ENCODE measurements at regions not wholly inside any gene's neighbourhood (a gene's known extent, or its start where the extent isn't known, plus 50 kb on each side); places are given as distances from the start of the nearest gene placed in this dataset.

- DNase-seq (ENCODE audit: low read depth), result peak; percentile 15
These were observed 622.7 kb downstream of the RAPGEF2 start for GRCh38 chr4:159725571-159725970.

- no peak for DNase-seq (ENCODE audit: low read depth)
These were observed 632.7 kb downstream of the RAPGEF2 start for GRCh38 chr4:159735281-159736207.

DNA sequence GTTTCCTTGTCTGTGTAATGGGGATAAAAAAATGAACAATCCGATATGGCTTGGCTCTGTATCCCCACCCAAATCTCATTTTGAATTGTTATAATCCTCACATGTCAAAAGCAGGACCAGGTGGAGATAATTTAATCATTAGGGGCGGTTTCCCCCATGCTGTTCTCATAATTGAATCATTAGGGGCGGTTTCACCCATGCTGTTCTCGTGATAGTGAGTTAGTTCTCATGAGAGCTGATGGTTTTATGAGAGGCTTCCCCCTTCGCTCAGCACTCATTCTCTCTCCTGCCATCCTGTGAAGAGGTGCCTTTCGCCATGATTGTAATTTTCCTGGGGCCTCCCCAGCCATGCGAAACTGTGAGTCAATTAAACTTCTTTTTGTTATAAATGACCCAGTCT is 633.5 kb downstream of the RAPGEF2 start:
- DNase-seq (ENCODE audit: low read depth), result no peak

DNA sequence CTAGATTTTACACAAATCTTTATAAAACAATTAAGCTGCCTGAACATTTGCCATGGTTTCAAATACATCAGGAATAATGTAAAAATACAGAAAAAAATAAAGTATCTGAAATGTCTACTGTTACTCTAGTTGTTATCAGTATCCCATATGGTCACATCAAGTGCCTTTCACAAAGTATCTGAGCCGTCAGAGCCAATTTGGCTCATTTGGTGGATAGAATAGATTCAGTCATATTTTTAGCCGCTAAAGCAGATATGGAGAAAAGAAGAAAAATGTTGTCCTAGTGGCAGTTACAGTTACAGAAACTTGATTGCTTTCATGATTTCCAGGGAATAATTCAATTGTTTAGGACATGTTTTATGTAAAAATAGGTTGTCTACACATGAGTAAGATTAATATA is 641.1 kb downstream of the RAPGEF2 start:
- DNase-seq (ENCODE audit: low read depth), result no peak

DNA sequence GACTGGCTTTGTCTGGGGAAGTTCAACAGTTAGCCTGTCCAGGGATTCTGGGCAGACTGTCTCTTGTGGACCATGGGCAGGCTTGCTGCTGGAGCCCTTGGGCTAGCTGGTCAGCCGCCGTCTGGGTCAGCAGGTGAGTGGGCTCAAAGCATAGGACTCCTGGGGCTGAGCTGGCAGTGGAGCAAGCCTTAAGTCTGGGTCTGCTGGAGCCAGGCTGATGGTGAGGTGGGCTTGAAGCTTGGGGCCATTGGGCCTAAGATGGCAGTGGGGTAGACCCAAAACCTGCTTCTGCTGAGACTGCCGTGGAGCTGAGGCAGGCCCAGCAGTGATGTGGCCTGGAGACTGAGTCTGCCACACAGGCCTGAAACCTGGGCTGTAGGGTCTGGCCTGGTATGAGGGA is 645.1 kb downstream of the RAPGEF2 start:
- no peak for DNase-seq (ENCODE audit: low read depth)

DNA sequence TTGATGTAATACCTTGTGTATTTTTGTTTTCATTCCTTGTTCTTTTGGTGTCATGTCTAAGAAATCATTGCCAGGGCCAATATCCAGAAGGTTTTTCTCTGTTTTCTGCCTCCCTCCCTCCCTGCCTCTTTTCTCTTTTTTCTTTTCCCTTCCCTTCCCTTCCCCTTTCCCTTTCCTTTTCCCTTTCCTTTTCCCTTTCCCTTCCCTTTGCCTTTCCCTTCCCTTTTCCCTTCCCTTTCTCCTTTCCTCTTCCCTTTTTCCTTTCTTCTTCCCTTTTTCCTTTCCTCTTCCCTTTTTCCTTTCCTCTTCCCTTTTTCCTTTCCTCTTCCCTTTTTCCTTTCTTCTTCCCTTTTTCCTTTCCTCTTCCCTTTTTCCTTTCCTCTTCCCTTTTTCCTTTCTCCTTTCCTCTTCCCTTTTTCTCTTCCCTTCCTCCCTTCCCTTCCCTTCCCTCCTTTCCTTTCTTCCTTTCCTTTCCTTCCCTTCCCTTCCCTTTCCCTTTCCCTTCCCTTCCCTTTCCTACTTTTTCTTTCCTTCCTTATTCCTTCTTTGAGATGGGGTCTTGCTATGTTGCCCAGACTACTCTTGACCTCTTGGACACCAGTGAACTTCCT is 646.1 kb downstream of the RAPGEF2 start:
- DNase-seq (ENCODE audit: low read depth), result no peak

GRCh38 chr4:159757499-159757898 is 654.6 kb downstream of the RAPGEF2 start:
- no peak for DNase-seq (ENCODE audit: low read depth)

DNA sequence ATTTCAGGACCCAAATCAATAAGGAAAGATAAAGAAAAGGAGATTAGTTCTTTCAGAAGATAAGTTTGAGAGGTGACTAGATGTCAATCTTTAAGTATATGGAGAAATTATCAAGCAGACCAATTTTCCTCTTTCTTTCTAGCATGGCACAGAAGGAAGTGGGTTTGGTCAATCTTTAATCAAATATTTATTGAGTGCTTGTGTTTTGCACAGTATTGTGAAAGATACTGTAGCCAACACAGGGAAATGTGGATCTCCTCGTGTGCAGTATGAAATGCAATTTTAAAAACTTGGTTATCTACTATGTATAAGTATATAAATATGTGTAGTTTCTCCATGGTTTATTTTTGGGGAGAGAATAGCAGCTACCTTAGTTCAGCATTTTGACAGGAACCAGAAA is 655.2 kb downstream of the RAPGEF2 start:
- DNase-seq (ENCODE audit: low read depth), result no peak

GRCh38 chr4:159762672-159763071 is 659.8 kb downstream of the RAPGEF2 start:
- no peak for DNase-seq (ENCODE audit: low read depth)

DNA sequence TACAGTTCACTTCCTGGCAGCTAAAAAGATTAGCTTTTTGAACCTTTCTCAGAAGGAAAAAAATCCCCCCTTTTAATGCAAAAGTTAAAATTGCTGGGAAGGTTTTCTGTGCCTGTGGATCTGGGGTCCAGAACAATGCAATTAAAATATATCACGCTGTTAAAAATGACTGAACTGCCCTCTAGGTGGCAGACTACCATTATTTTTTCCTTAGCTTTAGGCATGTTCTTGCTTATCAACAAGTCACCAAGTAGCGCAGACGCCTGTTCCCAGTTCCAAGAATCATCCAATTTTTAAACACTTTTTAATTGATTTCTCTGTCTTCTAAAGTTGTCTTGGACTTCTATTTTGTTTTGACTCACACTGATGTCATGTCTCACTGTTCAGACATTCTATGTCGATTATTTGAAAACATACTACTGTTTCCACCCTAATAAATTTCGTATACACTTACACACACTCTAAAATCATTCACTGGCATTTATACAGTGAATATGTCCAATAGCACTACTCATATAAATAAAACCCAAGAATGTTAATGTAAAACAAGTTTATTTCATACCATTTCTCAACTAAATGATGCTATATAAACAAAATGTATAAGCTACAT is 661.6 kb downstream of the RAPGEF2 start:
- peak; percentile 86 for DNase-seq (ENCODE audit: low read depth)

DNA sequence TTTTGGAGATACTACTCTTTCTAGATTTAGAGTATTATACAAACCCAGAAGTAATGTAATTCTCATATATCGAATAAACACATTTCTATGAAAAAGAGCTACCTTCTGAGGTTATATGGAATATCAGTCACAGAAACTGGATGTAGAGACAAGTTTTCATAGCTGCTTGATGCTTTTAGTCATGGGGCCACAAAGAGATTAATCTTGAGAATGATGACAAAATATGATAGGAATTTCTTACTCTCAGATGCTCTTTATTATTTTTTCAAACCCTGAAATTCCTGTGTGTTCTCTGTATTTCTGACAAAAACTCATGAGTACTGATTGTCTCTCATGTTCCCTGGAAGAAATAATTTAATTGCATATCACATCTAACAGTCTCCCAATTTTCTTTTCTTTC is 662.5 kb downstream of the RAPGEF2 start:
- peak; percentile 87 for DNase-seq (ENCODE audit: low read depth)

GRCh38 chr4:159766241-159766640 is 663.4 kb downstream of the RAPGEF2 start:
- DNase-seq (ENCODE audit: low read depth), result no peak

DNA sequence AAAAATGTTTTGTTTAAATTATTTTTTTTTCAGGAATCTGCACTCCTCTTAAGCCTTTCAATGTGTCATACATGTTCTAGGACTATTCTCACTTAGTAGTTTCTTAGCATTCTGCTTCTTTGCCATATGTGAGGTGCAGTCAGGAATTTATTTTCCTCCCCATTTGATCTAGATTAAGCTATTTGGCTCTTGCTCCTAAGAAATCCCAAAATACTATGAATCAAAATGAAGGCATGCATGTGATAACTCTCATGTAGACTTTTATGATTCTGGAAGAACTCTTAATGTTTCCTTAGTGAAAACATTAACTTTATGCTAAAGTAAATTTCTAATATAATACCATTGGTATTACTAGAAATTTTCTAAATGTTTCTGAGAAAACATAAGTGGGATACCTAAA is 664.5 kb downstream of the RAPGEF2 start:
- peak; percentile 16 for DNase-seq (ENCODE audit: low read depth)

DNA sequence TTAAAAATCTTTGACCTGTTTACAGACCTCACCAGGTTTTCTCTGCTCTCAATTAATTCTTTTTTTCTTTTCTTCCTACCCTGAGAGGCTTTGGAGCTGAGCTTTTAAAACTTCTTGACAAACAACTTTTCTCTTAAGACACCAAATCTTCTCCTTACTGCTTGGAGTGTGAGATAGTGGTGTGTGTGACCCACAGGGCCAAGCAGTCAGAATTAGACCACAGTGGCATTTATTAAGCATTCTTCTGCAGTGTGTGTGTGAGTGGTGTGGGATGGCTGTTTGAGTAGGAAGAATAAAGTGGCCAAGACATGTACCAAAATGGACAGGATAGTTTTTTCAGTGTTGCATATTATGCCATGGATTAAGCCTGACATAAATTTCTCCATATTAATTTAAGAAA is 665.1 kb downstream of the RAPGEF2 start:
- DNase-seq (ENCODE audit: low read depth), result peak; percentile 88

DNA sequence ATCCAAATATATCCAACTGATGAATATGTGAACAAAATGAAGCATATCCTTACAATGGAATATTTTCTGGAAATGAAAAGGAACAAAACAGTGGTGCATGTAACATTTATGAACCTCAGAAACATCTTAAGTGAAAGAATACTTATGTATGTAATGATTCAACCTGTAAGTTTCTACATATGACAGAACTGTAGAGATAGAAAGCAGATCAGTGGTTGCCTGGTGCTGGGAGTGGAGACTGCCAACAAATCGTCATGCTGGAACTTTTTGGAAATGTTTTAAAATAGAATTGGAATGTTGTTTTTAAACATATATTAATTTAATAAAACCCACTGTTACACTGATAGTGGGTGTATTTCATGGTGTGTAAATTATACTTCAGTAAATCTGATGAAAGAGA is 667.5 kb downstream of the RAPGEF2 start:
- DNase-seq (ENCODE audit: low read depth), result peak; percentile 13

DNA sequence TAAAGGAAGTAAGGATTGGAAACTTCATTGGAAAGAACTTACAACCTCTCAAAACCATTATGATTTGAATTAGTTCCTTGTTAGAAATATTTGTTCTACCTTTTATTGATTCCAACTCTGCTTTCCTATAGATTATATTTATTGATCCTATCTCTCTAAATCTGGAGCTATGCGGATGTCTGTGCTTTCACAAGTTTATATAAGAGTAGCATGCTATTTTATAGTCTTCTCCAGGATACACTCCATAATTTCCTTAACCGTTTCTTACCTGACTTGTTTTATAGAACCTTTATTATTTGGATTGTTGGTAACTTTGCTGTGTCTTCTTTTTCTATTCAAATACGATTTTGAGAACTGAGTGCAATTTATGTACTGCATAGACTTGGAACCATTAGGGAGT is 668.1 kb downstream of the RAPGEF2 start:
- no peak for DNase-seq (ENCODE audit: low read depth)

GRCh38 chr4:159776961-159777360 is 674.1 kb downstream of the RAPGEF2 start:
- no peak for DNase-seq (ENCODE audit: low read depth)

DNA sequence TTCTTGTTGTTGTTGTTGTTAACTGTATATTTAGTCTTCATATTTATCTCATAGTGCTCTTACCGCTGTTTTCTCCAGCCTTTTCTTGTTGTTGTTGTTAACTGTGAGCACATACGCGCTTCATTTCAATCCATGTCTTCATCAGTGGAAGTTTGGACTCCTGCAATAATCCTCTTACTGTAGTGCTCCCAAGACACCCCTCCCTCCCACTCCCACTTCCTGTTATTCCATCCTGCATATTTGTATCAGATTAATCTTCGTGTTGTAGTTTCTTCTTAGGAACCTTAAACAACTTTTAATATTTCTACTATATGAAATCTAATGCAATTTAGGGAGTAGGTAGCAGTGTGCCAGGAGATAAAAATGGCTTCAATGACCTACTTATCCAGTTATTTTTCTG is 674.8 kb downstream of the RAPGEF2 start:
- no peak for DNase-seq (ENCODE audit: low read depth)

DNA sequence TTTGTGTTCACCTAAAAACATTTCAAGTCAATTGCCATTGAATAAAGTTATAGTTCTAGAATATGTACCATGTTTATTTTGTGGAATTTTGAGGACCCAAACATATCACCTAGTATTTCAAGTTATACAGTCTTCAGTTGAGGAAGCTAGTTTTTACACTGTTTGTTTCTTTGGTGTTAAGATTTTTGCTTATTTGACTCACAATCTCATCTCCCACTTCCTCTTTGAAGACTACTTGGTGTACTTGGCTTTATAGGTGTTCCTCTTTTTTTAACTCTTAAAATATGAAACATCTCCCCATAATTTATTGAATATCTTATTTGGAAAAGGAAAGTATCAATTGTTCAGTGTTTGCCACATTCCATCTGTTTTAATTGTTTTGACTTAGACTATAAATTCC is 675.4 kb downstream of the RAPGEF2 start:
- DNase-seq (ENCODE audit: low read depth), result no peak

DNA sequence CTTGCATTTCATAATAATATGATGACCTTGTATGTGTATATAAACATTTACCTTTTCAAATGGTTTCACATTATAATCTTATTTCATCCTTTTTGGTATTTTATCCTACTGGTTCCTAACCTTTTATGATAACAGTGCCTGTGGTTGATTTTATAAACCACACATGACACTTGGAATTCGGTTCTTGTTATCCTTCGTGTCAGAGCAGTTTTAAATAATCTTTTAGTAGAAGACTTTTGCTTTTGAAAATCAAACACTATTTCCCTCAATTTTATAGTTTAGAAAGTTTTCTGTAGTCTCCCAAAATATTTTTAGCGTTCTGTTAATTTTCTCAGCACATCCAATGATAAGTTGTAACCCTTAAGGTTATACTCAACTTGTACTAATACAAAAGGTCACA is 676.8 kb downstream of the RAPGEF2 start:
- peak; percentile 23 for DNase-seq (ENCODE audit: low read depth)

GRCh38 chr4:159780196-159780922 is 677.5 kb downstream of the RAPGEF2 start:
- no peak for DNase-seq (ENCODE audit: low read depth)

GRCh38 chr4:159787901-159788300 is 685.0 kb downstream of the RAPGEF2 start:
- DNase-seq (ENCODE audit: low read depth), result peak; percentile 88

Measured in LHCN-M2 (cell line).